GM19025 (cell line): ENCODE measurements at regions not wholly inside any gene's neighbourhood (a gene's known extent, or its start where the extent isn't known, plus 50 kb on each side); places are given as distances from the start of the nearest gene placed in this dataset.
"Not testable (repeated sequence)": the region's sequence is repeated elsewhere in the genome, so short reads cannot be mapped to it uniquely, and the experiment has no call there.

Experiments used
- ATAC-seq: cut with Tn5 transposase; IDR thresholded peaks from one replicate; pipeline ENCODE4 v1.9.1; 2021; ENCODE audit warnings: mild to moderate bottlenecking, low read depth, moderate library complexity; ENCODE audit not compliant: unreplicated experiment

GRCh38 chr12:11976005-11976404 lies 94.7 kb upstream of the BCL2L14 start:
- no peak for ATAC-seq

DNA sequence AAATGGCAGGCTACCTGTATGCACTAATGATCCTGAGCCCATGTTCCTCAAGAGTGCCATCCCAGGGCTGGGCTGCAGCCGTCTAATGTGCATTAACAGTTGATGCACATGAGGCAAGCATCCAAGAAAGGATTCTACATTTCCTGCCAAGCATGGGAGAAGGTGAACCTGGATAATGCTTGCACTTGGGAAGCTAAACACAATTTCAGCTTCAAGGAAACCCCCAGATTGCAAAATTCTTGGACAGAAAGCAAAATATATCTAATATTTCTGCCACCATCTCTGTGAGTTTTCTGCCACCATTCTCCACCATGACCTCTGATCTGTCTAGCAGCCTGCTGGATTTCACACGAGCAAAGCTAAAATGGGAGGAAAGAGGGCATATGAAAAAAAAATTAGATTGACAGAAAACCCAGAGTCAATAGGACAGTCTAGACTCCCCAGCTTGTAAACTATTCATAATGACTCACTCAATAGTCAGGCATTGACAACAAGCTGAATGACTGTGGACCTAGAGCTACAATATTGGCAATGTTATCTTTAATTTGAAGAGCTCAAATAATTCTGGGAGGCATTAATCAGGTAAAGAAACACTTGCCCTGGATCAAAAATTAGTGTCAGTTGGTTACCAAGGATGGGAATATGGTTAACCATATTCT lies 91.9 kb upstream of the BCL2L14 start:
- ATAC-seq: no peak

- no peak for ATAC-seq
Measured at GRCh38 chr12:11980115-11980514, 90.6 kb upstream of the BCL2L14 start.

- peak; percentile 79 for ATAC-seq
Measured at GRCh38 chr12:11981121-11981733, 89.5 kb upstream of the BCL2L14 start.

GRCh38 chr12:11984417-11984816 lies 86.3 kb upstream of the BCL2L14 start:
- no peak for ATAC-seq

DNA sequence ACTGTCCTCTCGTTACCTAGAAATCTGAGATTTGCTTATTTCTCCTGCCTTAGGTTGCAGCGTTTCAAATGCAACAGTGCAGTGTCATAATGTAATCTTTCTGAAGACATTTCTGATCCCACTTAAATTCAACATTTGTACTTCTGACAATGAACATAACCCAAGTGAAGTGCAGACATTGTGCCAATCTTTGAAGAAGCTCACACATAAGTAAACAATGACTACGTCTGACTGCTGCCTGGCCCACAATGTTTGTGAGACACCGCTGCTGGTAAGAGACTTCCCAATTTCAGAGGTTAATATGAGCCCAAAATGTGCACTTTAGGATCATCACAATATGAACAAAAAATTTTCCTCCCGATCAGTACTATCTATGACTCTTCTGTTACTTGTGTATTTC lies 84.6 kb upstream of the BCL2L14 start:
- ATAC-seq: no peak

GRCh38 chr12:11987901-11988300 lies 82.8 kb upstream of the BCL2L14 start:
- no peak for ATAC-seq

DNA sequence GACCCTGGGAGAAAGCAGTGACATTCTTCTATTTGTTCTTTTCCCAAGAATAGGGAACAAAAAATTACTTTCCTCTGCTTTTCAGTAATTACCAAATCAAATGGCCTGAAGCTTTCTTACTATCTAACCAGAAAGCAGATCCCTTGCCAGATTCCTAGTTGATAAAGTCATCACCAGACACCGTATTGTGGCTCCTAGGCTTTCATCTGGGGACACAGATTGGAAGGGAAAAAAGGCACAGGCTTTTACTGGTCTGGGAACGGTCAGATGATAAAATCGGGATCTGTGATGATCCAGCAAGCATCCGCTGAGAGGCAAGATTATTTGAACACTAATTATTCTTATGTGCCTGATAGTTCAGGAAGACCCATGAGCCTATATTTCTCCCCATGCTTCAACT lies 79.1 kb upstream of the BCL2L14 start:
- ATAC-seq: no peak

DNA sequence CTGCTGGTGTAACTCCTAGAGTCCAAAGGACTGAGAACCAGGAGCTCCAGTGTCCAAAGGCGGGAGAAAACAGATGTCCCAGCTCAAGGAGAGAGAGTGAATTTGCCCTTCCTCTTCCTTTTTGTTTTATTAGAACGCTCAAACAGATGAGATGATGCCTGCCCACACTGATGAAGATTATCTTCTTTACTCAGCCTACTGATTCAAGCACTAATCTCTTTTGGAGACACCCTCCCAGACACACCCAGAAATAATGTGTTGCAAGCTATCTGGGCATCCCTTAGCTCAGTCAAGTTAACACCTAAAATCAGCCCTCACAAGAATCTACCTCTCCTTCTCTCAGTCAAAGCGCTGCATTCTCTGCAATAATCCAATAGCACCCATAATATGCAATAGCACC lies 78.2 kb upstream of the BCL2L14 start:
- no peak for ATAC-seq

DNA sequence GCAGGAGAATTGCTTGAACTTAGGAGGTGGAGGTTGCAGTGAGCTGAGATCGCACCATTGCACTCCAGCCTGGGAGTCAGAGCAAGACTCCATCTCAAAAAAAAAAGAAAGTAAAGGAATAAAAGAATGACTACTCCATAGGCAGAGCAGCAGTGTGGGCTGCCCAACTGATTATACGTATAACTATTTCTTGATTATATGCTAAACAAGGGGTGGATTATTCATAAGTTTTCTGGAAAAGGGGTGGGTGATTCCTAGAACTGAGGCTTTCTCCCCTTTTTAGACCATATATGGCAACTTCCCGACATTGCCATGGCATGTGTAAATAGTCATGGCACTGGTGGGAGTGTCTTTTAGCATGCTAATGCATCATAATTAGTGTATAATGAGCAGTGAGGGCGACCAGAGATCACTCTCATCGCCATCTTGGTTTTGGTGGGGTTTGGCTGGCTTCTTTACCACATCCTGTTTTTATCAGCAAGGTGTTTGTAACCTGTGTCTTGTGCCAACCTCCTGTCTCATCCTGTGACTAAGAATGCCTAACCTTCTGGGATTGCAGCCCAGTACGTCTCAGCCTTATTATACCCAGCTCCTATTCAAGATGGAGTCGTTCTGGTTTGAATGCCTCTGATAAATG lies 72.3 kb upstream of the BCL2L14 start:
- not testable (repeated sequence) for ATAC-seq

GRCh38 chr12:11998944-11999315 lies 71.8 kb upstream of the BCL2L14 start:
- ATAC-seq: no peak

DNA sequence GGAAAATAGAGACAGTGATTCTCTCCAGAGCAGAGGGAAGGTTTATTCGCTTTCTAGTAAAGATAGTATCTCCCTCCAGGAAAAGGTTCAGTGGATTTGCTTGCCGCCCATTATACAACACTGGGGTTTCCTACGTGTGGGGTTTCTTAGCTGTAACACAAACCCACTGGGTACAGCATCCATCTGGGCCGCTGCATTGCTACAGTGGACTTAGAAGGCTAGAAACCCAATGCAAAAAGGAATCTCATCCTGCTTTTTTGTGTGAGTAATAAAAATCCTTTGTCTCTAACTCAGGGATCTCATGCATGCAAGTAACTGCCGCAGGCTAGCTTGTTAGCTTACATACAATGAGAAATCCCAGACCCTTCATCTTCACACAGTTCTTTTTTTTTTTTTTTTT lies 67.1 kb upstream of the BCL2L14 start:
- ATAC-seq: no peak

- ATAC-seq: no peak
Measured at GRCh38 chr12:12004524-12004923, 66.2 kb upstream of the BCL2L14 start.

GRCh38 chr12:12007001-12007712 lies 63.6 kb upstream of the BCL2L14 start:
- ATAC-seq: no peak

DNA sequence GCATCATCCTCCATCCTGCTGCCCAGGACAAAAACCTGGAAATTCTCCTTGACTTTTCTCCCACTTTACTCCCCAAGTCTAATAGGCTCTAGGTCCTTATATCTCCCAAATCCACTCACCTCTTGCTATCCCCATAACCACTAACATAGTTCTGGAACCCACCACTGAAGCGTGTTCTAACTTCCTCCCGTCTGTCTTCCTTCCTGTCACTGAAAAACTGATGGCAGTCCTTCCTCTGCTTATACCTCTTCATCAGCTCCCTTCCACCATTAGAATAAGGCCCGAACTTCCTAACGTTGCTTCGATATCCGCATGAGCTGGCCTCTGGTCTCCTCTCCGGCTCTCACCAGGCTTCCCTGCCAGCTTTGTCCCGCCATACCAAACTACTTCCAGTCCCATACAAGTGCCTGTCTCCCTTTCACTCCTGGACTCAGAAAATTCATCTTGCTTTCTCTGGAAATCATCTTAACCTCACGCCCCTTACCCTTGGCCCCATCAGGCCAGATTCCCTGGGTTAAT lies 63.0 kb upstream of the BCL2L14 start:
- no peak for ATAC-seq

DNA sequence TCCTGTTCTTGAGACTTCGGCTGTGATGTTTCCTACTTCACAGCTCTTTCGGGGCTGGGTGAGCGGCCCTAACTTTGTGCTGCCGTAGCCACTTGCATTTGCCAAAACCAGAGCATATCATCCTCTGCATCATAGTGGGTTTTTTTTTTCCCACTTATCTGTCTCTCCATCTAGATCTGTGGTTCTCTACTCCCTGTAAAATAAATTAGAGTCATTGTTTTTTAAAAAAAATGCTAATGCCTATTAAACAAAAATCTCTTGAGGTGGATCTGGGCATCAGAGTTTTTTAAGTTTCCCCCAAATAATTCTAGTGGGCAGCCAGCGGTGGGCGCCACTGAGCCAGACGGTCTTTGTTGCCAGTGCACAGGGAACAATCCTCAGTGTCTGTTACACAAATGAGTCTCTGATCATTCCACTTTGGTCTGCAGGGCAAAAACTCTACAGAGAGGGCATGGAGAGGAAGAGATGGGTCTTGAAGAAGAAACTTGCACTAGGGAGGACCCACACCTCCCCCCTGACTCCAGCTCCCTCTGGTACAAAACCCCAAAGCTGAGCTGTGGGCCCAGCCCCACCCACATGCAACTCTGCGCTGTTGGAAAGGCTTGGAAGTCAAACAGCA lies 62.4 kb upstream of the BCL2L14 start:
- no peak for ATAC-seq

DNA sequence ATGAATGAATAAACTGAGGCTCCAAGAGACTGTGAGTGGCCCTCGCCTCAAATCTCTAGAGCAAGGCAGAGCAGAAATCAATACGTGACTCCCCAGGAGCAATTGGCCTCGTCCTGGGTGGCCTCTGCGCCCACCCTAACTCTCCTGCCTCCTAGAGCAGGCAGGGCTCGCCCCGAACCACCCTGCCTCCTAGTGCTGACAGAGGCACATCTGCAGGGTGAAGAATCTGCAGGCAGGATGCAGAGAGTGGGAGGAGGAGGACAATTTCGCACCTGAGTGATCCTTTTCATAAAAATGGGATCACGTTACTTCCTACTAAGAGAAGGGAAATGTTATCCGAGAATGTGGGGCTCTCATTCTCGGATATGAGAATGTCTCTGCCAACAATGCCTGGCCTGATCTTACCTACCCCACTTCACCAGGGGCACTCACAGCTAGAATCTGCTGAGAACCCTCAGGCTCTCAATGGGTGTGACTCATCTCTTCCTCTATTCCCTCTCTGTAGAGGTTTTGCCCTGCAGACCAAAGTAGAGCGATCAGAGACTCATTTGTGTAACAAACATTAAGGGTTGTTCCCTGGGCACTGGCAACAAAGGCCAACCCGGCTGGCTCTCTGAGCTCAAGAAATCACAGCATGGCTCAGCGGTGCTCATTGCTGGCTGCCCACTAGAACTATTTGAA lies 61.7 kb upstream of the BCL2L14 start:
- ATAC-seq: peak; percentile 41

GRCh38 chr12:12009749-12010276 lies 60.9 kb upstream of the BCL2L14 start:
- ATAC-seq: not testable (repeated sequence)

GRCh38 chr12:12010277-12011039 lies 60.3 kb upstream of the BCL2L14 start:
- peak; percentile 45 for ATAC-seq
